ENCODE measurements at regions not wholly inside any gene's neighbourhood (a gene's known extent, or its start where the extent isn't known, plus 50 kb on each side); places are given as distances from the start of the nearest gene placed in this dataset.

- TF ChIP-seq, protein P1, sequence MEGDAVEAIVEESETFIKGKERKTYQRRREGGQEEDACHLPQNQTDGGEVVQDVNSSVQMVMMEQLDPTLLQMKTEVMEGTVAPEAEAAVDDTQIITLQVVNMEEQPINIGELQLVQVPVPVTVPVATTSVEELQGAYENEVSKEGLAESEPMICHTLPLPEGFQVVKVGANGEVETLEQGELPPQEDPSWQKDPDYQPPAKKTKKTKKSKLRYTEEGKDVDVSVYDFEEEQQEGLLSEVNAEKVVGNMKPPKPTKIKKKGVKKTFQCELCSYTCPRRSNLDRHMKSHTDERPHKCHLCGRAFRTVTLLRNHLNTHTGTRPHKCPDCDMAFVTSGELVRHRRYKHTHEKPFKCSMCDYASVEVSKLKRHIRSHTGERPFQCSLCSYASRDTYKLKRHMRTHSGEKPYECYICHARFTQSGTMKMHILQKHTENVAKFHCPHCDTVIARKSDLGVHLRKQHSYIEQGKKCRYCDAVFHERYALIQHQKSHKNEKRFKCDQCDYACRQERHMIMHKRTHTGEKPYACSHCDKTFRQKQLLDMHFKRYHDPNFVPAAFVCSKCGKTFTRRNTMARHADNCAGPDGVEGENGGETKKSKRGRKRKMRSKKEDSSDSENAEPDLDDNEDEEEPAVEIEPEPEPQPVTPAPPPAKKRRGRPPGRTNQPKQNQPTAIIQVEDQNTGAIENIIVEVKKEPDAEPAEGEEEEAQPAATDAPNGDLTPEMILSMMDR (IDR thresholded peaks at IDR 0.05; ENCODE audit: control extremely low read depth in 1 of 3, insufficient read depth in 1 of 3, low read depth in 1 of 3, low read length in 3 of 3) = no peak
- TF ChIP-seq, protein P2, sequence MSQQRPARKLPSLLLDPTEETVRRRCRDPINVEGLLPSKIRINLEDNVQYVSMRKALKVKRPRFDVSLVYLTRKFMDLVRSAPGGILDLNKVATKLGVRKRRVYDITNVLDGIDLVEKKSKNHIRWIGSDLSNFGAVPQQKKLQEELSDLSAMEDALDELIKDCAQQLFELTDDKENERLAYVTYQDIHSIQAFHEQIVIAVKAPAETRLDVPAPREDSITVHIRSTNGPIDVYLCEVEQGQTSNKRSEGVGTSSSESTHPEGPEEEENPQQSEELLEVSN (IDR thresholded peaks at IDR 0.05) = no peak
- TF ChIP-seq SP2 (IDR thresholded peaks at IDR 0.05; ENCODE audit: low read length) = no peak
- TF ChIP-seq JUND (IDR thresholded peaks at IDR 0.05; ENCODE audit: low read length) = no peak
- no peak for TF ChIP-seq BACH1 (IDR thresholded peaks at IDR 0.05; ENCODE audit: low read length)
- no peak for TF ChIP-seq CBX8 (IDR thresholded peaks at IDR 0.05; ENCODE audit: borderline replicate concordance, low read depth, low read length)
Observed at GRCh38 chr2:362924-363323, 75.0 kb upstream of the ALKAL2 start (continued).
